ENCODE measurements at regions not wholly inside any gene's neighbourhood (a gene's known extent, or its start where the extent isn't known, plus 50 kb on each side); places are given as distances from the start of the nearest gene placed in this dataset.
"Not testable (repeated sequence)": the region's sequence is repeated elsewhere in the genome, so short reads cannot be mapped to it uniquely, and the experiment has no call there.

- DNase-seq (no peak), ATAC-seq (no peak)
- Histone ChIP-seq H3K9me3 (no peaks in the 10 kb centered on the region), H3K4me1 (no peaks in the 10 kb centered on the region), H3K27ac (no peak overlapping the region), H3K36me3 (replicated peaks in 1 of 2; ENCODE audit: insufficient read depth in 1 of 2, low read depth in 2 of 2) (no peaks in the 10 kb centered on the region), H3K27me3 (no peaks in the 10 kb centered on the region), H3K4me3 (no peak overlapping the region)
- intact Hi-C loops (cut with DNase I): no loop called here
- TF ChIP-seq, protein P1, sequence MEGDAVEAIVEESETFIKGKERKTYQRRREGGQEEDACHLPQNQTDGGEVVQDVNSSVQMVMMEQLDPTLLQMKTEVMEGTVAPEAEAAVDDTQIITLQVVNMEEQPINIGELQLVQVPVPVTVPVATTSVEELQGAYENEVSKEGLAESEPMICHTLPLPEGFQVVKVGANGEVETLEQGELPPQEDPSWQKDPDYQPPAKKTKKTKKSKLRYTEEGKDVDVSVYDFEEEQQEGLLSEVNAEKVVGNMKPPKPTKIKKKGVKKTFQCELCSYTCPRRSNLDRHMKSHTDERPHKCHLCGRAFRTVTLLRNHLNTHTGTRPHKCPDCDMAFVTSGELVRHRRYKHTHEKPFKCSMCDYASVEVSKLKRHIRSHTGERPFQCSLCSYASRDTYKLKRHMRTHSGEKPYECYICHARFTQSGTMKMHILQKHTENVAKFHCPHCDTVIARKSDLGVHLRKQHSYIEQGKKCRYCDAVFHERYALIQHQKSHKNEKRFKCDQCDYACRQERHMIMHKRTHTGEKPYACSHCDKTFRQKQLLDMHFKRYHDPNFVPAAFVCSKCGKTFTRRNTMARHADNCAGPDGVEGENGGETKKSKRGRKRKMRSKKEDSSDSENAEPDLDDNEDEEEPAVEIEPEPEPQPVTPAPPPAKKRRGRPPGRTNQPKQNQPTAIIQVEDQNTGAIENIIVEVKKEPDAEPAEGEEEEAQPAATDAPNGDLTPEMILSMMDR (IDR thresholded peaks at IDR 0.05): no peak
- TF ChIP-seq POLR2A (IDR thresholded peaks at IDR 0.05): no peak
- 68 to 76% methylated on average over 6 of the region's 6 CpGs for WGBS, 2 donors
These were observed 111.6 kb downstream of the SOCS6 start for GRCh38 chr18:70400476-70400875.

DNA sequence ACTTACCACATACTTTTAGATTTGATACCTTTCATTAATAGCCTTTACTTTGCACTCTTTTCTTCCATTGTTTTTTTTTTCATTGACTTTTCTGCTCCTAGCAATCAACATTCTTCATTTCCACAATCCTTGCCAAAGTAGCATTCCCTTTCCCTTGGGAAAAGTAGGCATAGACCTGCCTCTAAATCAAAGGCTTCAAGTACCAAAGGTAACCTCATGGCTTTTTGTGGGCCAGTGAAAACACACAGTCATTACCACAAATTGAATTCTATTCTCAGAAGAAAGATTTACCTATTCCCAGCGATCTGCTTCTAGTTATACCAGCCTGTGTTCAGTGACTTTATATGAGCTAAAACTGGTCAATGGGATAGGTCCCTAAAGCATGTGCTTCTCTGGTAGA lies 109.2 kb downstream of the SOCS6 start:
- WGBS, 2 donors: 64 to 84% methylated on average over 1 of the region's 1 CpG

DNA sequence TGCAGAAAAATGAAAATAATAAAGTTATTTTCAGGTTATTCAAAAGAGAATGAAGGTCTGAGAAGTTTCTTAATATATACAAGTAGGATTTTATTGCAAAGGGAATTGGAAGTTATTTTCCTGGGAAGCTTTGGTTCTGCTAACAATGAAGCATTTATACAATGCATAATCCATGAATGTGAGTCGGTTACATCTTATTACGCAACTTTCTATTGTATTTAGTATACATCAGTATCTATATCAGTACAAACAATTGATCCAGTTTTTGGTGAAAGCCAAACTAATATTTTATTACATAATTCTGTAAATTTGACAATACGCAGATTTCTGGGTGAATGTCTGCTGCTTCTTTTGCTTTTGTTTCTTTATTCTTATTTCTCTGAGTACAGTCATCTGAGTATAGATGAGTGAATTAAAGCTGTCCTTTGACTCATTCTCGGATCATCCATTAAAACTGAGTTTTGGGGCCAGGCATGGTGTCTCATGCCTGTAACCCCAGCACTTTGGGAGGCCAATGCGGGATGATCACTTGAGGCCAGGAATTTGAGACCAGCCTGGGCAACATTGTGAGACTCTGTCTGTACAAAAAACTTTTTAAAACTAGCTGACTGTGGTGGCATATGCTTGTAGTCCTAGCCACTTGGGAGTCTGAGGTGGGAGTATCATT lies 108.5 kb downstream of the SOCS6 start:
- 79 to 88% methylated on average over 5 of the region's 5 CpGs for WGBS, 2 donors
- H3K9me3 ChIP-seq: no peaks in the 10 kb centered on the region

More for the DNA sequence above, 109.2 kb downstream of the SOCS6 start:
- H3K4me3 ChIP-seq: no peak overlapping the region
- H3K36me3 ChIP-seq (replicated peaks in 1 of 2; ENCODE audit: insufficient read depth in 1 of 2, low read depth in 2 of 2): no peaks in the 10 kb centered on the region
- no peaks in the 10 kb centered on the region for H3K4me1 ChIP-seq
- no peak for DNase-seq
- ATAC-seq: no peak
- intact Hi-C loops (cut with DNase I): no loop called here
- TF ChIP-seq POLR2A (IDR thresholded peaks at IDR 0.05): no peak
- TF ChIP-seq, protein P1 (IDR thresholded peaks at IDR 0.05): no peak
- no peaks in the 10 kb centered on the region for H3K9me3 ChIP-seq
- H3K27me3 ChIP-seq: no peaks in the 10 kb centered on the region
- no peak overlapping the region for H3K27ac ChIP-seq

DNA sequence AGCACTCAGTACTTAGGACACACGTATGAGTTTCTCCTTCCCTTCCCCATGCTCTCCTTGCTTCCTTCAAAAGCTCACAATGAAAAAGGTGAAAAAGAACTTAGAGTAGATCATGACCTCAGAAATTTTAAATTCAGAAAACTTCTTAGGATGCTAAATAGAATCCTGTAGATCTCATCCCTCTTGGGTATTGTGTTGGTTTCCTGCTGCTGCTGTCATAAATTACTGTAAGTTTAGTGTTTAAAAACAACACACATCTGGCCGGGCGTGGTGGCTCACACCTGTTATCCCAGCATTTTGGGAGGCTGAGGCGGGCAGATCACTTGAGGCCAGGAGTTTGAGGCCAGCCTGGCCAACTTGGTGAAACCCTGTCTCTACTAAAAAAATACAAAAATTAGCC lies 106.9 kb downstream of the SOCS6 start:
- intact Hi-C loops (cut with DNase I); H3K36me3 ChIP-seq (replicated peaks in 1 of 2; ENCODE audit: insufficient read depth in 1 of 2, low read depth in 2 of 2); H3K27ac ChIP-seq; DNase-seq; H3K4me1 ChIP-seq; H3K4me3 ChIP-seq; H3K27me3 ChIP-seq; ATAC-seq; H3K9me3 ChIP-seq: not testable (repeated sequence)
- WGBS, 2 donors: 63 to 76% methylated on average over 4 of the region's 4 CpGs

More for the DNA sequence above, 108.5 kb downstream of the SOCS6 start:
- H3K4me3 ChIP-seq: no peak overlapping the region
- no peak overlapping the region for H3K27ac ChIP-seq
- H3K27me3 ChIP-seq: no peaks in the 10 kb centered on the region
- no peaks in the 10 kb centered on the region for H3K36me3 ChIP-seq (replicated peaks in 1 of 2; ENCODE audit: insufficient read depth in 1 of 2, low read depth in 2 of 2)
- DNase-seq (no peak), ATAC-seq (no peak)
- no peak for TF ChIP-seq POLR2A (IDR thresholded peaks at IDR 0.05)
- TF ChIP-seq, protein P1 (IDR thresholded peaks at IDR 0.05): no peak
- no peaks in the 10 kb centered on the region for H3K4me1 ChIP-seq
- intact Hi-C loops (cut with DNase I): no loop called here

GRCh38 chr18:70394672-70395071 lies 105.8 kb downstream of the SOCS6 start:
- Histone ChIP-seq H3K27ac (no peak overlapping the region), H3K4me3 (no peak overlapping the region), H3K27me3 (no peaks in the 10 kb centered on the region), H3K36me3 (replicated peaks in 1 of 2; ENCODE audit: insufficient read depth in 1 of 2, low read depth in 2 of 2) (no peaks in the 10 kb centered on the region), H3K4me1 (no peaks in the 10 kb centered on the region), H3K9me3 (no peaks in the 10 kb centered on the region)
- intact Hi-C loops (cut with DNase I): no loop called here
- DNase-seq (no peak), ATAC-seq (no peak)
- TF ChIP-seq, protein P1 (IDR thresholded peaks at IDR 0.05): no peak
- TF ChIP-seq POLR2A (IDR thresholded peaks at IDR 0.05): no peak
- WGBS, 2 donors: 89 to 91% methylated on average over 5 of the region's 5 CpGs
